ENCODE measurements at regions not wholly inside any gene's neighbourhood (a gene's known extent, or its start where the extent isn't known, plus 50 kb on each side); places are given as distances from the start of the nearest gene placed in this dataset.

DNA sequence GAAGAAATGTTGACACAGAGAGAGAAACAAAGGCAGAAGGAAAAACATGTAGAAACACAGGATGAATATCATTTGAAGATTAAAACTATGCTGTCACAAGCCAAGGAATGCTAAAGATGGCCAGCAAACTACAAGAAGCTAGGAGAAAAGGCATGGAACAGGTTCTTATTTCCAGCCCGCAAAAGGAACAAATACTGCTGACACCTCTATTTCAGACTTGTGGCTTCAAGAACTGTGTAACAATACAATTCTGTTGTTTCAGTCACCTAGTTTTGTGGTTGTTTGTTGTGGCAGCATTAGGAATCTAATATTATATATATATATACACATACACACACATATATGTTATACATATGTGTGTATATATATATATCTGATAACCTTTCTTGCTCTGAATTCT is 1543.9 kb downstream of the KCNT2 start:
- Histone ChIP-seq H3K79me2 (ENCODE audit: control insufficient read depth, low read length) (no peaks in the 10 kb centered on the region), H4K20me1 (ENCODE audit: control insufficient read depth, insufficient read depth, low read depth, low read length) (no peaks in the 10 kb centered on the region), H3K9me3 (ENCODE audit: control insufficient read depth, insufficient read depth, low read length) (no peaks in the 10 kb centered on the region), H3K4me2 (ENCODE audit: low read length) (no peak overlapping the region), H3K9me2 (replicated peaks; ENCODE audit: control insufficient read depth, low read length) (no peaks in the 10 kb centered on the region), H3K4me1 (ENCODE audit: control insufficient read depth, low read length) (no peaks in the 10 kb centered on the region), H3K36me3 (ENCODE audit: control insufficient read depth, low read length) (no peaks in the 10 kb centered on the region), H3K4me3 (ENCODE audit: low read length) (no peak overlapping the region), H3F3A (ENCODE audit: control insufficient read depth, insufficient read depth) (no peaks in the 10 kb centered on the region), H3K27me3 (ENCODE audit: control insufficient read depth, low read length) (no peaks in the 10 kb centered on the region), H3K27ac (ENCODE audit: low read depth, low read length) (no peak overlapping the region)
- TF ChIP-seq, protein P1, sequence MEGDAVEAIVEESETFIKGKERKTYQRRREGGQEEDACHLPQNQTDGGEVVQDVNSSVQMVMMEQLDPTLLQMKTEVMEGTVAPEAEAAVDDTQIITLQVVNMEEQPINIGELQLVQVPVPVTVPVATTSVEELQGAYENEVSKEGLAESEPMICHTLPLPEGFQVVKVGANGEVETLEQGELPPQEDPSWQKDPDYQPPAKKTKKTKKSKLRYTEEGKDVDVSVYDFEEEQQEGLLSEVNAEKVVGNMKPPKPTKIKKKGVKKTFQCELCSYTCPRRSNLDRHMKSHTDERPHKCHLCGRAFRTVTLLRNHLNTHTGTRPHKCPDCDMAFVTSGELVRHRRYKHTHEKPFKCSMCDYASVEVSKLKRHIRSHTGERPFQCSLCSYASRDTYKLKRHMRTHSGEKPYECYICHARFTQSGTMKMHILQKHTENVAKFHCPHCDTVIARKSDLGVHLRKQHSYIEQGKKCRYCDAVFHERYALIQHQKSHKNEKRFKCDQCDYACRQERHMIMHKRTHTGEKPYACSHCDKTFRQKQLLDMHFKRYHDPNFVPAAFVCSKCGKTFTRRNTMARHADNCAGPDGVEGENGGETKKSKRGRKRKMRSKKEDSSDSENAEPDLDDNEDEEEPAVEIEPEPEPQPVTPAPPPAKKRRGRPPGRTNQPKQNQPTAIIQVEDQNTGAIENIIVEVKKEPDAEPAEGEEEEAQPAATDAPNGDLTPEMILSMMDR (IDR thresholded peaks at IDR 0.05; ENCODE audit: low read depth, low read length, poor library complexity, severe bottlenecking) = no peak
- TF ChIP-seq EZH2phosphoT487 (IDR thresholded peaks at IDR 0.05; ENCODE audit: borderline replicate concordance, low read length) = no peak

DNA sequence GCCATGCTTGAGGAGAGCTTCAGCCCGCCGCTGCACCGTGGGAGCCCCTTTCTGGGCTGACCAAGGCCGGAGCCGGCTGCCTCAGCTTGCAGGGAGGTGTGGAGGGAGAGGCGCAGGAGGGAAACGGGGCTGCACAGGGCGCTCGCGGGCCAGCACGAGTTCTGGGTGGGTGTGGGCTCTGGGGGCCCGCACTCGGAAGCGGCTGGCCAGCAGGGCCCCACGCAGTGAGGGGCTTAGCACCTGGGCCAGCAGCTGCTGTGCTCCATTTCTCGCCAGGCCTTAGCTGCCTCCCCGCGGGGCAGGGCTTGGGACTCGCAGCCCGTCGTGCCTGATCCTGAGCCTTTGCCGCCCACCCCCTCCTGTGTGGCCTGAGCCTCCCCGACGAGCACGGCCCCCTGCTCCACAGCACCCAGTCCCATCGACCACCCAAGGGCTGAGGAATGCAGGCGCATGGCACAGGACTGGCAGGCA is 1554.0 kb downstream of the KCNT2 start:
- H3K36me3 ChIP-seq (ENCODE audit: control insufficient read depth, low read length) = no peaks in the 10 kb centered on the region
- H3K9me2 ChIP-seq (replicated peaks; ENCODE audit: control insufficient read depth, low read length) = no peaks in the 10 kb centered on the region
- no peaks in the 10 kb centered on the region for H3K79me2 ChIP-seq (ENCODE audit: control insufficient read depth, low read length)
- H3K4me1 ChIP-seq (ENCODE audit: control insufficient read depth, low read length) = no peaks in the 10 kb centered on the region
- H3K27ac ChIP-seq (ENCODE audit: low read depth, low read length) = no peak overlapping the region
- H3K27me3 ChIP-seq (ENCODE audit: control insufficient read depth, low read length) = no peaks in the 10 kb centered on the region
- no peaks in the 10 kb centered on the region for H3F3A ChIP-seq (ENCODE audit: control insufficient read depth, insufficient read depth)
- no peak for TF ChIP-seq EZH2phosphoT487 (IDR thresholded peaks at IDR 0.05; ENCODE audit: borderline replicate concordance, low read length)
- TF ChIP-seq, protein P1 (IDR thresholded peaks at IDR 0.05; ENCODE audit: low read depth, low read length, poor library complexity, severe bottlenecking) = no peak
- H3K9me3 ChIP-seq (ENCODE audit: control insufficient read depth, insufficient read depth, low read length) = no peaks in the 10 kb centered on the region
- H3K4me2 ChIP-seq (ENCODE audit: low read length) = no peak overlapping the region
- H4K20me1 ChIP-seq (ENCODE audit: control insufficient read depth, insufficient read depth, low read depth, low read length) = no peaks in the 10 kb centered on the region
- H3K4me3 ChIP-seq (ENCODE audit: low read length) = no peak overlapping the region

DNA sequence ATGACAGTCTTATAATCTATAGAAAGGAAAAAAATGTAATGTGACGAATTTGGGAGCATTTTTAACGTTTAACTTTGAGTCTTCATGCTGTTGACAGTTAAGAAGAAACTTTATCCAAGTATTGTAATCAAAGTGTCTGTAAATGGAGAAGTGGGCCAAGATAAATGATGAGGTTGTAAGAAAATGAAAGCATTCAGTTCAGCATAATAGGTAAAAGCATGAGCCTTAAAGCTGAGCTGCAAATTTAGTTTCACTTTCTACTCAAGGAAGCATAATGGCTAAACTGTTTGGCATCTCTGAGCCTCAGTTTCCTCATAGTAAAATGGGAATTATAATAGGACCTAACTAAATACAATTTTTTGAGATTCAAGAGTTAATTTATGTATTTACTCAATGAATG is 1554.8 kb downstream of the KCNT2 start:
- Histone ChIP-seq H3K9me3 (ENCODE audit: control insufficient read depth, insufficient read depth, low read length) (no peaks in the 10 kb centered on the region), H3K4me1 (ENCODE audit: control insufficient read depth, low read length) (no peaks in the 10 kb centered on the region), H3K4me3 (ENCODE audit: low read length) (no peak overlapping the region), H3K27me3 (ENCODE audit: control insufficient read depth, low read length) (no peaks in the 10 kb centered on the region), H3K79me2 (ENCODE audit: control insufficient read depth, low read length) (no peaks in the 10 kb centered on the region), H4K20me1 (ENCODE audit: control insufficient read depth, insufficient read depth, low read depth, low read length) (no peaks in the 10 kb centered on the region), H3K4me2 (ENCODE audit: low read length) (no peak overlapping the region; the same call in 1 of the 2 replicates), H3K27ac (ENCODE audit: low read depth, low read length) (no peak overlapping the region), H3F3A (ENCODE audit: control insufficient read depth, insufficient read depth) (no peaks in the 10 kb centered on the region), H3K9me2 (replicated peaks; ENCODE audit: control insufficient read depth, low read length) (no peaks in the 10 kb centered on the region), H3K36me3 (ENCODE audit: control insufficient read depth, low read length) (no peaks in the 10 kb centered on the region)
- TF ChIP-seq, protein P1 (IDR thresholded peaks at IDR 0.05; ENCODE audit: low read depth, low read length, poor library complexity, severe bottlenecking) = no peak
- TF ChIP-seq EZH2phosphoT487 (IDR thresholded peaks at IDR 0.05; ENCODE audit: borderline replicate concordance, low read length) = no peak
